HL-60 (cell line): ENCODE measurements at regions not wholly inside any gene's neighbourhood (a gene's known extent, or its start where the extent isn't known, plus 50 kb on each side); places are given as distances from the start of the nearest gene placed in this dataset.

ENCODE experiments used
- DNase-seq, 2 experiments: peaks; one replicate each; pipeline ENCODE4 v3.0.0-alpha.2; 2010 to 2020; ENCODE audit warnings: low read depth in 1 of 2, low spot score in 1 of 2
- H3K27ac ChIP-seq: fragments of 250-450 bp; sonication (Bioruptor Pico); replicated peaks from 2 replicates; pipeline ENCODE4 v1.5.1; 2020; ENCODE audit warnings: mild to moderate bottlenecking, moderate library complexity
- H3K27me3 ChIP-seq: fragments of 250-450 bp; sonication (Bioruptor Pico); 2 replicates; pipeline ENCODE4 v1.5.1; 2021; ENCODE audit warnings: mild to moderate bottlenecking, moderate library complexity; ENCODE audit not compliant: insufficient read depth, poor library complexity, severe bottlenecking
- H3K4me3 ChIP-seq: replicated peaks from 2 replicates; pipeline ENCODE4 v1.5.1; 2011; ENCODE audit warnings: mild to moderate bottlenecking, control low read depth, low read length; ENCODE audit not compliant: insufficient read depth
- CTCF ChIP-seq: IDR thresholded peaks from one replicate; pipeline ENCODE4 v1.5.1; 2011; ENCODE audit warnings: low read length, control low read depth, inconsistent platforms; ENCODE audit not compliant: insufficient read depth
- GABPA ChIP-seq: IDR thresholded peaks from 2 replicates; pipeline ENCODE4 v1.6.1; 2012; ENCODE audit warnings: low read depth
- POLR2AphosphoS5 ChIP-seq: IDR thresholded peaks from 2 replicates; pipeline ENCODE4 v1.6.1; 2012; ENCODE audit warnings: low read depth
- SPI1 ChIP-seq: IDR thresholded peaks from 2 replicates; pipeline ENCODE4 v1.6.1; 2012; ENCODE audit warnings: low read depth, mild to moderate bottlenecking, borderline replicate concordance
- TF ChIP-seq, protein P1 (sequence below): IDR thresholded peaks from 2 replicates; pipeline ENCODE4 v1.6.1; 2012; ENCODE audit warnings: low read depth; ENCODE audit not compliant: insufficient replicate concordance

- no peak overlapping the region for H3K4me3 ChIP-seq
- no peaks in the 10 kb centered on the region for H3K27me3 ChIP-seq
- DNase-seq = no peak
- TF ChIP-seq, protein P1, sequence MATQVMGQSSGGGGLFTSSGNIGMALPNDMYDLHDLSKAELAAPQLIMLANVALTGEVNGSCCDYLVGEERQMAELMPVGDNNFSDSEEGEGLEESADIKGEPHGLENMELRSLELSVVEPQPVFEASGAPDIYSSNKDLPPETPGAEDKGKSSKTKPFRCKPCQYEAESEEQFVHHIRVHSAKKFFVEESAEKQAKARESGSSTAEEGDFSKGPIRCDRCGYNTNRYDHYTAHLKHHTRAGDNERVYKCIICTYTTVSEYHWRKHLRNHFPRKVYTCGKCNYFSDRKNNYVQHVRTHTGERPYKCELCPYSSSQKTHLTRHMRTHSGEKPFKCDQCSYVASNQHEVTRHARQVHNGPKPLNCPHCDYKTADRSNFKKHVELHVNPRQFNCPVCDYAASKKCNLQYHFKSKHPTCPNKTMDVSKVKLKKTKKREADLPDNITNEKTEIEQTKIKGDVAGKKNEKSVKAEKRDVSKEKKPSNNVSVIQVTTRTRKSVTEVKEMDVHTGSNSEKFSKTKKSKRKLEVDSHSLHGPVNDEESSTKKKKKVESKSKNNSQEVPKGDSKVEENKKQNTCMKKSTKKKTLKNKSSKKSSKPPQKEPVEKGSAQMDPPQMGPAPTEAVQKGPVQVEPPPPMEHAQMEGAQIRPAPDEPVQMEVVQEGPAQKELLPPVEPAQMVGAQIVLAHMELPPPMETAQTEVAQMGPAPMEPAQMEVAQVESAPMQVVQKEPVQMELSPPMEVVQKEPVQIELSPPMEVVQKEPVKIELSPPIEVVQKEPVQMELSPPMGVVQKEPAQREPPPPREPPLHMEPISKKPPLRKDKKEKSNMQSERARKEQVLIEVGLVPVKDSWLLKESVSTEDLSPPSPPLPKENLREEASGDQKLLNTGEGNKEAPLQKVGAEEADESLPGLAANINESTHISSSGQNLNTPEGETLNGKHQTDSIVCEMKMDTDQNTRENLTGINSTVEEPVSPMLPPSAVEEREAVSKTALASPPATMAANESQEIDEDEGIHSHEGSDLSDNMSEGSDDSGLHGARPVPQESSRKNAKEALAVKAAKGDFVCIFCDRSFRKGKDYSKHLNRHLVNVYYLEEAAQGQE = no peak
- TF ChIP-seq CTCF (no peak), POLR2AphosphoS5 (no peak), SPI1 (no peak), GABPA (no peak)
- no peak overlapping the region for H3K27ac ChIP-seq
Observed at GRCh38 chr7:35552691-35553090, 142.2 kb downstream of the HERPUD2 start.

DNA sequence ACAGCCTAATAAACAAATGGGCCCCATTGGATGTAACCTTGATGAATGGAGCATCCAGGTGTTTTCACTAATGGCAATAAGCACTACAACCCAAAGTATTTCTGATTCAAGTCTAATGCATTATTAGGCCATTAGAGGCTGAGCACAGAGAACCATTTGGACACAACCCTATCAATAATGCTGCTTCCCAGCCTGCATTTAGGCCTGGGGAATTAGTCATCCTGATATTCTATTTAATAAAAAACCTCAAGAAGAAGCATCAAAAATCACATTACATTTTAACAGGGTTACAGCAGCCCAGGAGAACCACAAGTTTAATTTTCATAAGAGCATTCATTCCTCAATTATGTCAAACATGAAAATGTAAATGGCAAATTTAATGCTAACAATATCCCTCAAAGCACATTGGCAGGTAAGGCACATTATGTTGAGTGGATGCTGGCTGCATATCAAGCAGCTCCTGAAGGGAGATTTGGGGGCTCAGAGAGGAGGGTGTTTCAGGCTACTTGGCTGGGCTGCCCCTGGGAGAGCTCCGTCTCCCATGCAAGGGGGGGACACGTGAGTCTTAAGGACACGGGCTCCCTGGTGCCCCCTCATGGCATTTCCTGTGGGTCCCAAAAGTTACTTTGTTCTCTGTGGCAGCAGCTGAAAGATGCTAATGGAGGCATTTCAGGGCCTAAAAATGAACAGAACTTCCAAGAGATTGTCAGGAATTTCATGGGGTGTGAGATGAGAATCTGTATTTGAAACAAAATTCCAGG lies 143.4 kb downstream of the HERPUD2 start:
- Histone ChIP-seq H3K27ac (no peak overlapping the region), H3K27me3 (no peaks in the 10 kb centered on the region), H3K4me3 (no peak overlapping the region)
- no peak for TF ChIP-seq GABPA
- no peak for TF ChIP-seq CTCF
- TF ChIP-seq SPI1 = no peak
- TF ChIP-seq POLR2AphosphoS5 = no peak
- TF ChIP-seq, protein P1 = no peak
- no peak for DNase-seq

GRCh38 chr7:35550831-35551230 lies 144.1 kb downstream of the HERPUD2 start:
- H3K27ac ChIP-seq = no peak overlapping the region
- DNase-seq = no peak
- H3K4me3 ChIP-seq = no peak overlapping the region
- no peaks in the 10 kb centered on the region for H3K27me3 ChIP-seq
- TF ChIP-seq GABPA = no peak
- no peak for TF ChIP-seq SPI1
- TF ChIP-seq, protein P1 = no peak
